HEK293T (cell line): ENCODE measurements at regions not wholly inside any gene's neighbourhood (a gene's known extent, or its start where the extent isn't known, plus 50 kb on each side); places are given as distances from the start of the nearest gene placed in this dataset.

ENCODE experiments used
- BHLHE40 ChIP-seq: fragments of 450-650 bp; IDR thresholded peaks from 2 replicates; pipeline ENCODE4 v1.6.1; 2016; ENCODE audit warnings: mild to moderate bottlenecking, moderate library complexity, borderline replicate concordance
- ELF4 ChIP-seq: fragments of 450-650 bp; IDR thresholded peaks from 2 replicates; pipeline ENCODE4 v1.6.1; 2017; ENCODE audit warnings: antibody characterized with exemption
- FOXM1 ChIP-seq: fragments of 450-650 bp; IDR thresholded peaks from 2 replicates; pipeline ENCODE4 v1.6.1; 2017; ENCODE audit warnings: mild to moderate bottlenecking, borderline replicate concordance
- PKNOX1 ChIP-seq: fragments of 450-650 bp; IDR thresholded peaks from 2 replicates; pipeline ENCODE4 v1.6.1; 2016
- SP1 ChIP-seq: fragments of 450-650 bp; IDR thresholded peaks from 2 replicates; pipeline ENCODE4 v1.6.1; 2017
- TARDBP ChIP-seq: fragments of 450-650 bp; IDR thresholded peaks from 2 replicates; pipeline ENCODE4 v1.6.1; 2016

- TF ChIP-seq SP1 (no peak), TARDBP (no peak), FOXM1 (no peak), ELF4 (no peak), PKNOX1 (no peak), BHLHE40 (no peak)
Measured at GRCh38 chr2:8594731-8595427, 87.0 kb upstream of the ID2 start.
